GM21576 (cell line): ENCODE measurements at regions not wholly inside any gene's neighbourhood (a gene's known extent, or its start where the extent isn't known, plus 50 kb on each side); places are given as distances from the start of the nearest gene placed in this dataset.
"Not testable (repeated sequence)": the region's sequence is repeated elsewhere in the genome, so short reads cannot be mapped to it uniquely, and the experiment has no call there.

ENCODE experiments used
- ATAC-seq: cut with Tn5 transposase; IDR thresholded peaks from one replicate; pipeline ENCODE4 v1.9.1; 2021; ENCODE audit warnings: mild to moderate bottlenecking, moderate library complexity; ENCODE audit not compliant: unreplicated experiment

DNA sequence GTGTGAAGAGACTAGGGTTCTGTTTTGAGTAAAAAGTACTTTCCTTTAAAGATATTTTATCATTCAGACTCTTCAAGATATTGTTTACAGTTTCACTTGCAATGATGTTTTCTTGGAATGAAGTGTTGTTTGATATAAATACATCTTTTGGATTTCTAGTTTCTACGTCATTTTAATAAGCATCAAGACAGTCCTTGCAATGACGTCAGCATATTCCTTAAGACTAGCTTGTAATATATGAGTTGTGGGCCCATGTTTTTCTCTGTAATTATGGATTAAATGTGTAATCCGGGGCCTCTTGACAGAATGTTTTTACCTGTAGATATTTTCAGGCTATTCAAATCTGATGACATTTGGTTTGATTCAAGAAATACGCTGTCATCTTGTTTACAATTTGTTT lies 66.1 kb downstream of the RBMX2 start:
- ATAC-seq, result no peak

DNA sequence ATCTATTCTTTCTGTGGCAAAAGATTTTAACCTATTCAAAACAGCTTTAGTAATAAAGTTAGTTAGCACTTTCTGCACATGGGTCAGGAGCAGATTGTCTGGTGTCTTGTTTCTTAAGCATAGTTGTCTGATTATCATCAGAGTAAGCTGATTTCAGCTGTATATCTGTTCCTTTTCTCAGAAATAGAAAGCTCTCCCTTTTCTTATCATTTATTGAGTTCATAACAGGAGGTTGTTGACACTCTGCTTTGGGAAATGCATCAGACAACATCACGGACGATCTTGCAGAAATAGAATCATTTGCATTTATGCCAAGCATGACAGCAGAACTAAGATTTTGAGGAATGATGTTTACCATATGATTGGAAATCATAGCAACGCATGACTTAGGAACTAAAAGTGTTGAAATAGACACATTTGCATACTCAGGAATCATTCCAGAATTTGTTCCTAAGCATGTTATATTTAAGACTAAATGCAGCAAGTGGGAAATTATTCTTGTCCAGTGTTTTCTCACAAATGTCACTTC lies 66.7 kb downstream of the RBMX2 start:
- ATAC-seq, result no peak

DNA sequence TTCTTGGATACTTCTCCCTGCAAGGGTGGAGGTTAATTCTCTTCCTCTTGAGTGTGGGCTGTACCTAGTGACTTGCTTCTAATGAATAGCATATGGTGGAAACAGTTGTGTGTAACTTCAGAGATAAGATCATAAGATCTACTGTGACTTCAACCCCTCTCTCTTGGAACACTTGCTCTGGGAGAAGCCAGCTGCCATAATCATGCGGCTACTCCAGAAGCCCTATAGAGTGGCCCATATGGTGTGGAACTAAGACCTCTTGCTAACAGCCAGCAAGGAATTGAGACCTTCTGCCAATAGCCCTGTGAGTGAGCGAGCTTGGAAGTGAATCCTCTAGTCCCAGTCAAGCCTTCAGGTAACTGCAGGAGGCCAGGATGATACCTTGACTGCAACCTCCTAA lies 81.1 kb downstream of the RBMX2 start:
- ATAC-seq, result no peak

DNA sequence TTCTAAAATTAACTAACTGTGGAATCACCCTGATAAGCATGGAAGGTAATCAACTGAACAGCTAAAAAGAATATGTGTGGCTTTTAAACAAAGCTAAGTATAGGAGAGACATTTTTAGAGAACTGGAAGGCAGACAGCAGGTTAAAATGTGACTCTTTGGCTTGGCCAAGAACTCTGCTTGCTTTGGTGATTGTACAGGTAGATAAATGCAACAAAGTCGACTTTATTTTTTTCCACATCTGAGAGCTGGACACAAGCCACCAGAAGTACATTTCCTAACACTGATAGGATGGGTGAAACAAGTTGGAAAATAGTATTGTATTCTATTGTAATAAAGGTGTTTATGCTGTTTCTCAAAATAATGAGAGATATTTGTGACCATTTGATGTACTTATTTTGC lies 84.1 kb downstream of the RBMX2 start:
- no peak for ATAC-seq

DNA sequence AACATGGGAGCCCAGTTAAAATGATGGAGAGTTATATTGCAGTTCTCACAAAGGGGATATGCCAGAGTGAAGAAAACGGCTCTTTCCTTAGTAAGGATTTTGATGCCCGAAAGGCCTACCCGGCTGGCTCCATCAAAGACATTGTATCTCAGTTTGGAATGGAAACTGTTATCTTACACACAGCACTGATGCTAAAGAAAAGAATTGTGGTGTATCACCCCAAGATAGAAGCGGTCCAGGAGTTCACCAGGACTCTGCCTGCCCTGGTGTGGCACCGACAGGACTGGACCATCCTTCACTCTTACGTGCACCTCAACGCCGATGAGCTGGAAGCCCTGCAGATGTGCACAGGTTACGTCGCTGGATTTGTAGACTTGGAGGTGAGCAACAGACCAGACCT lies 93.7 kb downstream of the RBMX2 start:
- not testable (repeated sequence) for ATAC-seq

DNA sequence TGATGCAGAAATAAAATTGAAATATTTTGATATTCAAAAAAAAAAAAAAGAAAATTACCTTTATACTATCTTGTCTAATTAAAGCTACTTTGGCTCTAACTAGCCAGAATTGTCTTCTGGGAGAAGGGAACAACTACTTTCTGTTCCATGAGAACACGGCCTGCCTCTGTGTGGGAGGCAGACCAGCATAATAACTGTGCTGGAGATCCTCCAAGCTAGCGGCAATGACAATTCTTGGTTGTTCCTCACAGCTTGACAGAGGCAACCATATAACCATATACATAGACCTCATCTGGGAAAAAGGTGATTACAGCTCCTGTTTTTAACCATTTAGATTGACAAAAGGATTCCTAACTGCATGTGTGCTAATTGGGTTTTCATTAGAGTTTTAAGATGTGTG lies 95.7 kb downstream of the RBMX2 start:
- no peak for ATAC-seq

DNA sequence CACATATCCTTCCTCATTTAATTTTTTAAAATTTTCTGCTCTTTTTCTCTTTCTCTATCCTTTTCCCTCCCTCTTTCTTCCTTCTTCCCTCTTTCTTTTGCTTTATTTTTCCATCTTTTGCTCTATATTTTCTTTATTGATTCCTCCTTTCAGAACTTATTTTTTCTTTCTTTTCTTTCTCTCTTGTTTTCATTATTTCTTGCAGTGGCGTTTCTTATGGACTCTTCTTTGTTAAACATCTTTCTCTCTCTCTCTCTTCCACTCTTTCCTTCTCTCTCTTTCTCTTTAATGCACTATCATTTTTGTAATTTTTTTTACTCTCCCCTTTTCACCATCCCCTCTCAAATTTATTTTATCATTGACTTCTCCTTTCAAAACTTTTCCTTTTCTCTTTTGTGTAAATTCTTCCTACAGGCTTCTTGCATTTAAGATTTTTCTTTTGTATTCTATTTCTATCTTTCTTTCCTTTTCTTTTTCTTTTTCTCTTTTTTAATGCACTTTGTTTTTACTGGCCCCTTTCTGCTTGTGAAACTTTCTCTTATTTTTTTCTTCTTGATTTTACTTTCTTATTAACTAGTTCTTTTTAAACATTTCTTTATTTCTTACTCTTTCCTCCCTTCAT lies 97.0 kb downstream of the RBMX2 start:
- ATAC-seq, result no peak

DNA sequence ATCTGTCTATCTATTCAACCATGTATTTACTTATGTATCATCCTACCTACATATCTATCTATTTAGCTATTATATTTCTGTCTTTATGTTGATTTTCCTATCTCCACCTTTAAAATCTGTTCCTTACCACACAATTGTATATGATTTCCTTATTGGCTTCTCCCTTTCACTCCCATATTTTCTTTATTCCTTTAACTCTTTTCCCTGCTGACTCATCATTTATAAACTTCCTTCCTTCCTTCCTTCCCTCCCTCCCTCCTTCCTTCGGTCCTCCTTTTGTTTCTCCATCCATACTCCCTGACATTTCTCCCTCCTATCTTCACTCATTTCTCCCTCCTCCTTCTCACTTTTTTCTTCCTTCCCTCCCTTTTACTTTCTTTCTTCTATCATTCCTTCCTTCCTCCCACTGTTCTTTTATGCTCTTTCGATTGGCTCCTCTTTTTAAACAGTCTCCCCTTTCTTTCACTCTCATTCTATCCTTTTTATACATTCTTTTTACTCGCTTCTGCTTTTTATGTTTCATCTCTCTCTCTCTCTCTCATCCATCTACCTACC lies 100.3 kb downstream of the RBMX2 start:
- no peak for ATAC-seq

DNA sequence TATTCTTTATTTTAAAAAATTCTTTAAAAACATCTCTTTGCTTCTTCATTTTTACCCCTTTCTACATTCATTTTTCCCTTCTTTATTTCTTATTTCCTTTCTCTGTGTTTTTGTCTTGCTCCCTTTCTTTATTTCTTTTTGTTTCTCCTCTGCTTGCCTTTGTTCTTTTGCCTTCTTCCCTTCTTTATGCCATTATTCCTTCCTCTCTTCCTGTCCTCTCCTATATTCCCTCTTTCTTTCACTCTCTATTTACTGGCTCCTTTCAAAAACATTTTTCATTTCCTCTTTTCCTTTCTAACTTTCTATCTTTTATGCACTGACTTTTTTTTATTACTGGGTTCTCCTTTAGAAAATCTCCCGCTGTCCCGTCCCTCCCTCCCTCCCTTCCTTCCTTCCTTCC lies 102.2 kb downstream of the RBMX2 start:
- no peak for ATAC-seq

DNA sequence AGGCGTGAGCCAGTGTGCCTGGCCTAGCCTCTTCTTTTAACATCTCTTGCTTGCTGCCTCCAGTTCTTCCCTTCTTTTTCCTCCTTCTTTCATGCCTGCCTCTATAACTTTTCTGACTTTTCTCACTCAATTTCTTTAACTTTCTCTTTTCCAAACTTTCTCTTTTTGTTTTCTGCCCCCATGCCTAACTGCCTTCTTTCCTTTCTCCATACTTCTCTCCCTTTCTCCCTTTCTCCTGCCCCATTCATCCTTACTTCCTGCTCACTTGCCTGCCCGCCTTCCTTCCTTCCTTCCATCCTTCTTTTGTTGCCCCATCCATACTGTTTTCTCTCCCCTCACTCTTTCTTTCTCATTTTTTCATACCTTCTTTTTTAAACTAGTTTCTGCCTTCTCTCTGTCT lies 105.2 kb downstream of the RBMX2 start:
- ATAC-seq, result no peak

DNA sequence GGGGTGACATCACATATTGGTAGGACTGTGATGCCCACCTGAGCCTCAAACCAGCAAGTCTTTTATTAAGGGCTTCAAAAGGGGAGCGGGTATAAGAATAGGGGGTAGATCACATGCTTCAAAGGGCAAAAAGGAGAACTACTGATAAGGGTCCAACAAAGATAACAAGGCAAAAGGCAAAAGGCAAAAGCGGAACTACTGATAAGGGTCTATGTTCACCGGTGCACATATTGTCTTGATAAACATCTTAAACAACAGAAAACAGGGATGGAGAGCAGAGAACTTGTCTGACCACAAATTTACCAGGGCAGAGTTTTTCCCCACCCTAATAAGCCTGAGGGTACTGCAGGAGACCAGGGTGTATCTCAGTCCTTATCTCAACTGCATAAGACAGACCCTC lies 110.7 kb downstream of the RBMX2 start:
- not testable (repeated sequence) for ATAC-seq

DNA sequence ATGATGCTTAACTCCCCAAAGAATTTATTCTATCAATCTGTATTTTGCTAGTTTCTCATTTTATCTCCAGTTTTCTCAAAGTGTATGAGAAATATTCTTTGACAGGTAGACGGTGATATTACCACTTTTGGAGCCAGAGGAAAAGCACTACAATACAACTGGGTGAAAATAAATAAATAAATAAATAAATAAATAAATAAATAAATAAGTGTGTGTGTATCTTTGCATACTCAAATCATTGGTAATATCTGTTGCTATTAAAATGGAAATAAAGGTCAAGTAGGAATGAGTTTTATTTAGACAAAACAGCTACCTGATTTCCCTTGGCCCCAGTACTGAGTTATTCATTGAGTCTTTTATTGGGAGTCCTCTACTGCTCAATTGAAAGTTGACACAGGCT lies 114.3 kb downstream of the RBMX2 start:
- no peak for ATAC-seq

DNA sequence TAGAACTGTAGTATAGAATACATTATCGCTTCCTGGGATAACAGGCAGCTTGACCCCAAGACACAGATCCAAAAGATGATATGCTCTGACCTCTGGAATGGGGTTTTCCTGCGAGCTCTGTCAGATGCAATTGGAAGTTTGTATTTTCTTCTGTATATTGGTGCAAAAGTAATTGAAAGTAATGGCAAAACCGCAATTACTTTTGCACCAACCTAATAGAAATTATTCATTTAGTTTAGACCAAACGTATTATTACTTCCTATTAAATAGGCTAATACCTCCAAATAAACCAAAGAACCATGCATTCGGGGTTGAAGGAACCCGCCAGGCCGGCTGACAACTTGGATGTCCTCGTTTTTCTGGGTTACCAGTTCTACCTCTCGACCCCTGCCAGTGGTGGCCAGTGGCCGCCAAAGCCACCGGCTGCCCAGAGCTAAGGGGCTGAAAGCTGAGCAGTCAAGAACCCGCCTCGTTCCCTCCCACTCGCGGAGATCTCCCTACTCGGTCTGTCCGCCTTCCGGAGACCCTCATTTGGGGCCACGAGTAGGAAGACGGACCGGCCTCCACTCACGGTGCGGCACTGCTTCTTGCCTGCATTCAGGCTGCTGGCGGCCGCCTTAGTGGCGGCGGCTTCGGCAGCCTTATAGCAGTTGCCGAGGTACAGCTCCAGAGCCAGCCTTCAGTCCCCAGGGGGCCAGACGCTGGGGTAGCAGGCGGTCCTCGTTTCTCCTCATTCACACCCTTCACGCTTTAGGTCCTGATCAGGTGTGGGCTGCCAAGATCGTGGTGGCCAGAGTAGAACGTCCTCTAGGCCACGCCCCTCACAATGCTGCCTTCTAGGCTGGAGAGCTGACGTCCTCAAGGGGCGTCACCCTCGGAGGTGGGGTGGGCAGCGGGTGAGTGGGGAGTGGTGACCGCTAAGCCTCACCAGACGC lies 121.9 kb downstream of the RBMX2 start:
- no peak for ATAC-seq

DNA sequence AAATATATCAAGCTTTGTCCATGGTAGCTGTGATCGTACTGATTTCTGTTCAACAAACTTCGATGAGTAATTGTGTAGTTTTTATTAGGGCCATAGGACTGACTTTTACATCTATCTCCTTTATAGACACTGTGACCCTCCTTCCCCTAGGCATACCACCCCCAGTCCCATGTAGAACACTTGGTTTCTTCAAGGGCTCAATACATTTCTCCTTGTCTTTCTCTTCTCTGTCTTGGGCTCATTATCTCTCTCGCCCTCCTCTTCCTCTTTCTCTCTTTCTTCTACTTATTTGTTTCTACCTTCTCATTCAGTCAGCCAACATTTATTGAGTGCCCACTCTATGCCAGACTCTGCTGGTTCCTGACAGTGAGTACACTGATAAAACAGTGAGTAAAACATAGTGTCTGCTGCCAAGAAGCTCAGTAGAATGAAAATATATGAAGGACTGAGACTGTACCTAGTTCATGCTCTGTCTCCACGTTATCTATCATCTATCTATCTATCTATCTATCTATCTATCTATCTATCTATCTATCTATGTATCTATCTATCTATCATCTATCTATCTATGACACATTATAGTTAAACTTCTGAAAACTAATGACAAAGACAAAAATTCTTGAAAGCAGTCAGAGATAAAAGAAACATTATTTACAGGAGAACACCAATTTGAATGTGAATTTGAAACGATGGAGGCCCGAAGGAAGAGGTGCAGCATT lies 122.8 kb downstream of the RBMX2 start:
- ATAC-seq, result no peak

DNA sequence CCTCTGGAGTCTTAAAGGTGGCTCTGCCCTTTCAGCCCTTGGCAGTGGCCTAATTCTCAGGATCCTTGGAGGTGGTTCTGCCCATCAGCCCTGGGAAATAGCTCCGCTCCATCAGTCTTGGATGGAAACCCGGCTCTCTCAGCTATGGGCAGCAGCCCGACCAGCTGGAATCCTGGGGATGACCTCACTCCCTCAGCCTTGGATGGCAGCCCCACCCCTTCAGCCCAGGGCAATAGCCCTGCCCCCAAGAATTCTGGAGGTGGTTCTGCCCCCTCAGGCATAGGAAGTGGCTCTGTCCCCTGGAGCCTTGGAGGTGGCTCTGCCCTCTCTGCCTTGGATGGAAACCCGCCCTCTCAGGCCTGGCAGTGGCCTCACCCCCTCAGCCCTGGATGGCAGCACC lies 127.7 kb downstream of the RBMX2 start:
- ATAC-seq, result no peak

DNA sequence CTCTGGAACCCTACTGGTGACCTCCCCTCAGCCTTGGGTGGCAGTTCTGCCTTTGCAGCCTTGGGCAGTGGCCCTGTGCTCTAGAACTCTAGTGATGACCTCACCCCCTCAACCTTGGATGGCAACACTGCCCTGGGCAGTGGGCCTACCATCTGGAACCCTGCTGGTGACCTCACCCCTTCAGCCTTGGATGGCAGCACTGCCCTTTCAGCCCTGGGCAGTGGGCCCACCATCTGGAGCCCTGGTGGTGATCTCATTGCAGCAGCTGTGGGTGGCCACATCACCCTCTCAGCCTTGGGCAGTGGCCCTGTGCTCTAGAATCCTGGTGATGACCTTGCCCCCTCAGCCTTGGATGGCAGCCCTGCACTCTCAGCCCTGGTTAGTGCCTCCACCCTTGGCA lies 129.3 kb downstream of the RBMX2 start:
- no peak for ATAC-seq

DNA sequence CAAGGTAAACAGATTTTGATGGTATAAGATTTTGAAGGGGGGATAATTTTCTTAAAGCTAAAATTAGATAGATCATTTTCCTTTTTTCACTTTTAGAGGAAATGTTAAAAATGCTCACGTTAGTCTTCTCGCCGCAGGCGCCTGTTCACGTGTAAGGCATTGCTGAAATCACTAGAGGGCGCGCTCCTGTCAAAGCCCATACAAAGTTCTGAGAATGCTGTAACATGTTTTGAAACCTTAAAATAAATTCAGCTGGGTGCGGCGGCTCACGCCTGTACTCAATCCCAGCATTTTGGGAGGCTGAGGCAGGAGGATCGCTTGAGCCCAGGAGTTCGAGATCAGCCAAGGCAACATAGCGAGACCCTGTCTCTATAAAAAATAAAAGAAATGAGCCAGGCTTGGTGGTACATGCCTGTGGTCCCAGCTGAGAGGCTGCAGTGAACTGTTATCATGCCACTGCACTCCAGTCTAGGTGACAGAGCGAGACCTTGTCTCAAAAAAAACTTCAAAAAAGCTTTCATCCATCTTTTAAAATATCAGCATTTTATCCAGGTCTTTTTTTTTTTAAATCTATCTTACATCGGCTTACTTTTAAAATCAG lies 138.0 kb downstream of the RBMX2 start:
- ATAC-seq, result peak; percentile 82

DNA sequence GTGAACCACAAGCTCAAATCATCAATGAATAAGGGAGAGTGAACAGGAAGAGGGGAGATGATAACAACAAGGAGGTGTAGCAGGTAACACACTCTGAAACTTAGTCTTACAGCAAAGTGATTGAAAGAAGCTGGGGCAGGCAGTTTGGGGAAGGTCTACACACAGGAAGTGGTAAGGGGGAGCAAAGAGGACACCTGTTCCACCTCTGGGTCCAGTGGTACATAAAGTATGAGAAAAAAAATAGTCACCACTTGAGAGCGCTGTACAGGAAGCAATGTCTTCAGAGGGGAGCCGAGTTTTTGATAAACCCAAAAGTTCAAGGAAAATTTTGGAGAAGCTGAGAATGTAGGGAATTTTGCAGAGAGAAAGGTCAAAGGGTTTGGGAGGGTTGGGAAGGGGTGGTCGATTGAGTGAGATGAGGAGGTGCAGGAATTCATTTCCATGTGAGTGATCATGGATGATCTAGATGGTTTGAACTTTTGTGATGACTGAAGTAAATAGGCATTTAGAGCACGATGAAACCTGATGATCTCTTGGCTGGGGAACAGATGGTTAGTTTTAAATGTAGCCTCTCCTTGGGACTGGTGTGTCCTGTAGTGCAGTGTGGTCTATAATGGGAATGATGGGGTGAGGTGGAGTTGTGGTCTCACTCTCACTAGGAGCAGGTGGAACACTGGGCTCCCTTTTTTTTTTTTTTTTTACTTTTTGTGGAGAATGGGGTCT lies 142.0 kb downstream of the RBMX2 start:
- no peak for ATAC-seq

DNA sequence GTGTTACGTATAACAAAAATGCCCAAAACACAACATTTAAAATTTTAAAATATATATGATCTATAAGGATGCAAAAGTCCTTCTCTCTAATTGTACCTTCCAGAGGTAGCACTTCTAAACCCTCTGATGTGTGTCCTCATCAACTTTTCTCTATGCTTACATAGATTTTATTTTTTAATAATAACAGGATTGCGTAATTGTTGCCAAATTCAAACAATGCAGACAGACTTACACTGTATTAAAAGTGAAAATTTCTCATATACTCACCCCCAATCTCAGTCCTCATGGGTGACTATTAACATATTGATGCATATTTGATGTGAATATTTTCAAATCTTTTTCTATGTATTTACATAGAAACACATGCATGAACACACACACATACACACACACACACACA lies 144.0 kb downstream of the RBMX2 start:
- no peak for ATAC-seq

DNA sequence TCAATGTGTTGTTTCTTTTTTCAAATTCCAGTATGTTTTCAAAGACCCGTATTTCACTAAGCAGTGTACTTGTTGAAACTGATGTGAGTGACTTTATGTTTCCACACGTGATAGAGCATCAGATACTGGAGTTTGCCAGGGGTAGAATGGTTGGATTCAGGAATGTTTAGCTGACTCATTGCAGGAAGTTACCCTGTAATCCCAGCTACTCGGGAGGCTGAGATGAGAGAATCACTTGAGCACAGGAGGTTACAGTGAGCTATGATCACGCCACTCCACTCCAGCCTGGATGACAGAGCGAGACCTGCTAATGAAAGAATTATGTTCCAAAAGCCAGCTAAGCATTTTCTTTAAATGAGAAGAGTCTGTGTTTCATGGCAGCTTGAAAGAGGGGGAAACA lies 147.6 kb downstream of the RBMX2 start:
- not testable (repeated sequence) for ATAC-seq
